HCT116 (cell line): ENCODE measurements at regions not wholly inside any gene's neighbourhood (a gene's known extent, or its start where the extent isn't known, plus 50 kb on each side); places are given as distances from the start of the nearest gene placed in this dataset.

ENCODE experiments used
- ATAC-seq: fragments of 200-7000 bp; cut with Tn5 transposase; 2 replicates; pipeline ENCODE4 v1.9.1; 2020; ENCODE audit warnings: mild to moderate bottlenecking, moderate library complexity
- BruUV-seq: library from RNA; stranded (reverse); fragments of 400-500 nt; replicated peaks from 2 replicates; lab custom pipeline; 2021; lab: Mats Ljungman, UMichigan
- CTCF ChIA-PET: fragments of 300-600 bp; sonication (Branson Sonifier 250); formaldehyde crosslinking; loops from one replicate; lab custom pipeline; 2021; ENCODE audit warnings: antibody characterized with exemption; lab: Charles Lee
- POLR2A ChIA-PET: fragments of 300-600, 350-600 bp; sonication (Branson Sonifier 250); formaldehyde crosslinking; loops from one replicate; lab custom pipeline; 2021; ENCODE audit warnings: antibody characterized with exemption; lab: Charles Lee
- RAD21 ChIA-PET, 2 experiments: fragments of 300-600 bp; sonication (Branson Sonifier 250); formaldehyde crosslinking; loops; one replicate each; lab custom pipeline; 2023; ENCODE audit warnings: low total read pairs in 2 of 2; ENCODE audit not compliant: uncharacterized antibody in 2 of 2, unreplicated experiment in 2 of 2, low non-redundant PET in 1 of 2; lab: Charles Lee
- DNase-seq: peaks from one replicate; pipeline ENCODE4 v3.0.0-alpha.2; 2010; ENCODE audit warnings: low read depth, low spot score
- H2AFZ ChIP-seq: fragments of 200-600 bp; shearing (Covaris generic), sonication (generic); 2 replicates; pipeline ENCODE4 v1.6.1; 2017; ENCODE audit warnings: low read depth, mixed run types, mixed read lengths, antibody characterized with exemption, low read length; ENCODE audit not compliant: poor library complexity, severe bottlenecking
- H3K27ac ChIP-seq: 2 replicates; pipeline ENCODE4 v1.5.1; 2012; ENCODE audit warnings: low read depth, low read length
- H3K27me3 ChIP-seq: fragments of 200-600 bp; sonication (generic); 2 replicates; pipeline ENCODE4 v1.6.1; 2016; ENCODE audit warnings: mixed run types, low read length, mixed read lengths; ENCODE audit not compliant: insufficient read depth
- H3K36me3 ChIP-seq, 2 experiments: fragments of 200-500 bp in 1 of 2; fragments of 200-600 bp in 1 of 2; sonication (Bioruptor generic) in 1 of 2; sonication (generic) in 1 of 2; 2 replicates each; pipeline versions ENCODE4 v1.5.1 to v1.6.1; 2014 to 2016; ENCODE audit warnings: low read length in 2 of 2, inconsistent platforms in 1 of 2, mixed read lengths in 1 of 2, mixed run types in 1 of 2; ENCODE audit not compliant: insufficient read depth in 2 of 2, control insufficient read depth in 1 of 2
- H3K4me1 ChIP-seq, 2 experiments: fragments of 200-600 bp in 1 of 2; sonication (generic) in 1 of 2; 2 replicates each; pipeline versions ENCODE4 v1.5.1 to v1.6.1; 2012 to 2017; ENCODE audit warnings: low read length in 2 of 2, inconsistent platforms in 1 of 2, mild to moderate bottlenecking in 1 of 2, mixed read lengths in 1 of 2, mixed run types in 1 of 2, moderate library complexity in 1 of 2; ENCODE audit not compliant: insufficient read depth in 2 of 2, control insufficient read depth in 1 of 2
- H3K4me2 ChIP-seq: fragments of 200-600 bp; sonication (generic); 2 replicates; pipeline ENCODE4 v1.6.1; 2017; ENCODE audit warnings: mixed run types, low read length, mixed read lengths
- H3K4me3 ChIP-seq, 2 experiments: fragments of 200-600 bp in 1 of 2; sonication (generic) in 1 of 2; replicated peaks in 1 of 2; 2 replicates each; pipeline ENCODE4 v1.5.1; 2011 to 2016; ENCODE audit warnings: low read length in 2 of 2, control low read depth in 1 of 2, low read depth in 1 of 2, mild to moderate bottlenecking in 1 of 2, mixed read lengths in 1 of 2, mixed run types in 1 of 2
- H3K79me2 ChIP-seq: fragments of 200-600 bp; sonication (generic); 2 replicates; pipeline ENCODE4 v1.6.1; 2017; ENCODE audit warnings: mild to moderate bottlenecking, mixed run types, low read length, moderate library complexity, mixed read lengths; ENCODE audit not compliant: insufficient read depth
- H3K9ac ChIP-seq: fragments of 200-600 bp; sonication (generic); 2 replicates; pipeline ENCODE4 v1.6.1; 2016; ENCODE audit warnings: low read length, mixed read lengths
- H3K9me2 ChIP-seq: fragments of 200-600 bp; sonication (generic), shearing (Covaris generic); 2 replicates; pipeline ENCODE4 v1.6.1; 2017; ENCODE audit warnings: mixed run types, mild to moderate bottlenecking, moderate library complexity; ENCODE audit not compliant: insufficient read depth
- H3K9me3 ChIP-seq, 2 experiments: fragments of 200-500 bp in 1 of 2; fragments of 200-600 bp in 1 of 2; sonication (Bioruptor generic) in 1 of 2; sonication (generic) in 1 of 2; 2 replicates each; pipeline ENCODE4 v1.6.1; 2014 to 2017; ENCODE audit warnings: low read length in 2 of 2, mixed read lengths in 2 of 2, inconsistent platforms in 1 of 2, low read depth in 1 of 2, mild to moderate bottlenecking in 1 of 2, mixed run types in 1 of 2, moderate library complexity in 1 of 2; ENCODE audit not compliant: control insufficient read depth in 1 of 2, insufficient read depth in 1 of 2
- H4K20me1 ChIP-seq: fragments of 200-600 bp; sonication (generic), shearing (Covaris generic); 2 replicates; pipeline ENCODE4 v1.6.1; 2017; ENCODE audit warnings: mixed run types, mild to moderate bottlenecking, moderate library complexity; ENCODE audit not compliant: insufficient read depth
- ATF3 ChIP-seq: IDR thresholded peaks from 2 replicates; pipeline ENCODE4 v1.6.1; 2012
- FOSL1 ChIP-seq: IDR thresholded peaks from 2 replicates; pipeline ENCODE4 v1.6.1; 2012; ENCODE audit warnings: low read depth
- RAD21 ChIP-seq: IDR thresholded peaks from 2 replicates; pipeline ENCODE4 v1.6.1; 2012; ENCODE audit warnings: low read depth, mild to moderate bottlenecking
- SP1 ChIP-seq: IDR thresholded peaks from 2 replicates; pipeline ENCODE4 v1.6.1; 2012; ENCODE audit warnings: low read depth
- intact Hi-C: fragments of 100-400 bp; cut with micrococcal nuclease; formaldehyde crosslinking; loops from 2 replicates; pipeline ENCODE4 v1.10.0; 2022
- TF ChIP-seq, protein P1 (sequence below): IDR thresholded peaks from 2 replicates; pipeline ENCODE4 v1.6.1; 2011; ENCODE audit warnings: mild to moderate bottlenecking, low read length, moderate library complexity; ENCODE audit not compliant: insufficient replicate concordance; ENCODE audit errors: extremely low read depth

DNA sequence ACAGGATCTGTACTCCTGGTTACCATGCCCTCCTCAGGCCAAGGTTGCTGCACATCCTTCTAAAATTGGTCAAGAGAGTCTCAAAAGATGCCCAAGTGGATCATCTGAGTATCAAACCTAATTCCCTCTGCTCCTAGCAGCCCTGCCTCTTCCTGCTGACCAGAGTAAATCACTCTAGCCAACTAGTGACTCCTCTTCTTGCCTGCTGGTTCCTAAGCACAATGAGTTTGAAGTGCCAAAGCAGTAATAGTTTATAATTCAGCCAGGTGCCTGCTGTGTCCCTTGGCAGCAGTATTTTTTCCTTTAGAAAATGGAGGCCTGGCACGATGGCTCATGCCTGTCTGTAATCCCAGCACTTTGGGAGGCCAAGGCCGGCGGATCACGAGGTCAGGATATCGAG is 137.9 kb upstream of the CAMK1G start (continued):
- TF ChIP-seq, protein P1, sequence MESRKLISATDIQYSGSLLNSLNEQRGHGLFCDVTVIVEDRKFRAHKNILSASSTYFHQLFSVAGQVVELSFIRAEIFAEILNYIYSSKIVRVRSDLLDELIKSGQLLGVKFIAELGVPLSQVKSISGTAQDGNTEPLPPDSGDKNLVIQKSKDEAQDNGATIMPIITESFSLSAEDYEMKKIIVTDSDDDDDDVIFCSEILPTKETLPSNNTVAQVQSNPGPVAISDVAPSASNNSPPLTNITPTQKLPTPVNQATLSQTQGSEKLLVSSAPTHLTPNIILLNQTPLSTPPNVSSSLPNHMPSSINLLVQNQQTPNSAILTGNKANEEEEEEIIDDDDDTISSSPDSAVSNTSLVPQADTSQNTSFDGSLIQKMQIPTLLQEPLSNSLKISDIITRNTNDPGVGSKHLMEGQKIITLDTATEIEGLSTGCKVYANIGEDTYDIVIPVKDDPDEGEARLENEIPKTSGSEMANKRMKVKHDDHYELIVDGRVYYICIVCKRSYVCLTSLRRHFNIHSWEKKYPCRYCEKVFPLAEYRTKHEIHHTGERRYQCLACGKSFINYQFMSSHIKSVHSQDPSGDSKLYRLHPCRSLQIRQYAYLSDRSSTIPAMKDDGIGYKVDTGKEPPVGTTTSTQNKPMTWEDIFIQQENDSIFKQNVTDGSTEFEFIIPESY, result no peak
- no peak for TF ChIP-seq FOSL1

DNA sequence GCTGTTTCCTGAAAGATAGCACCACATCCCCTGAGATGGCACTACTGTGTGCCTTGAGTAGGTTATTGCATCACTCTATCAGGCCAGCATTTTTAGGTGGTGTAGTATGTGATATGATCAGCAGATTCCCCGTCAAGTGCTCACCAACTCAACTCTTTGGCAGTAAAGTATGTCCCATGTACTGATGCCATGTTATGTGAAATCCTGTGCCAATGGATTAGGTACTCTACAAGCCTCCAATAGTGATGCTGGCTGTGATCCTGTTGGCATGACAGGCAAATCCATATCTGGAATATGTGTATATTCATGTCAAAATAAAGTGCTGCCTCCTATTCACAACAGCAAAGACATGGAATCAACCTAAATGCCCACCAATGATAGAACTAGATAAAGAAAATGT is 137.2 kb upstream of the CAMK1G start:
- Histone ChIP-seq H3K27ac (no peak overlapping the region), H3K9ac (no peak overlapping the region), H3K36me3 (no peaks in the 10 kb centered on the region), H3K4me2 (no peak overlapping the region), H3K9me2 (no peaks in the 10 kb centered on the region), H2AFZ (no peak overlapping the region), H4K20me1 (no peaks in the 10 kb centered on the region), H3K79me2 (no peaks in the 10 kb centered on the region), H3K4me1 (no peaks in the 10 kb centered on the region), H3K9me3 (no peaks in the 10 kb centered on the region), H3K4me3 (no peak overlapping the region), H3K27me3 (peaks cover 14% of the 10 kb centered on the region; the same call in 1 of the 2 replicates)
- BruUV-seq, result no TSS peak
- no peak for DNase-seq
- ATAC-seq, result no peak
- RAD21 ChIA-PET, result no interaction called here
- CTCF ChIA-PET, result no interaction called here
- intact Hi-C loops, result loop anchor here (10.0 kb wide), 1 partner anchor 62 kb away; no protein-coding TSS in a partner anchor
- TF ChIP-seq SP1 (no peak), ATF3 (no peak), RAD21 (no peak)
- POLR2A ChIA-PET, result no interaction called here
